ENCODE measurements at regions not wholly inside any gene's neighbourhood (a gene's known extent, or its start where the extent isn't known, plus 50 kb on each side); places are given as distances from the start of the nearest gene placed in this dataset.

GRCh38 chr6:15152700-15153099 is 93.2 kb upstream of the JARID2 start:
- no peak for TF ChIP-seq CTCF (IDR thresholded peaks at IDR 0.05; ENCODE audit: poor library complexity)
- TF ChIP-seq EZH2 (IDR thresholded peaks at IDR 0.05; ENCODE audit: borderline replicate concordance), result no peak
